Loucy (cell line): ENCODE measurements at regions not wholly inside any gene's neighbourhood (a gene's known extent, or its start where the extent isn't known, plus 50 kb on each side); places are given as distances from the start of the nearest gene placed in this dataset.

Experiments
- CTCF ChIP-seq: fragments of 200-600 bp; sonication (generic); conservative IDR thresholded peaks from 2 replicates; pipeline ENCODE4 v1.5.1; 2014; ENCODE audit warnings: mild to moderate bottlenecking, antibody characterized with exemption, low read length
- EZH2phosphoT487 ChIP-seq: fragments of 200-600 bp; IDR thresholded peaks from 2 replicates; pipeline ENCODE4 v1.6.1; 2018; ENCODE audit warnings: antibody characterized with exemption, mild to moderate bottlenecking, moderate library complexity, borderline replicate concordance

DNA sequence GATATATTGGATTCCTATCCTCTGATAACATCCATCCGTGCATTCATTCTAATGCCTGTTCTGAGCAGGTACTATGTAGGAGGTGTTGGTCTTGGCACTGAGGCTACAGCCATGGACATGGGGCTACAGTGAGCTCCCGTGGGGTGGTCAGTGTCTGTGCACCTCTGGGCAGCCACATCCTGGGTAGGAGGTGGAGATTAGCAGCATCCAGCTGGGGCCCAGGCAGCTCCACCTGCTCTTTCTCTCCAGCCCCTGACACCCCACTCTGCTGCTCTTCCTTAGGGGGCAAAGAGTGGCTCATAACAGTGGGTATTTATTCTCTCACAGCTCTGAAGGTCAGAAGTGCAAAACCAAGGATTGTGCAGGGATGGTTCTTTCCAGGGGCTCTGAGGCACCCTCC is 292.0 kb upstream of the SFSWAP start:
- no peak for TF ChIP-seq CTCF
- no peak for TF ChIP-seq EZH2phosphoT487
